ENCODE measurements at regions not wholly inside any gene's neighbourhood (a gene's known extent, or its start where the extent isn't known, plus 50 kb on each side); places are given as distances from the start of the nearest gene placed in this dataset.
"Not testable (repeated sequence)": the region's sequence is repeated elsewhere in the genome, so short reads cannot be mapped to it uniquely, and the experiment has no call there.

DNA sequence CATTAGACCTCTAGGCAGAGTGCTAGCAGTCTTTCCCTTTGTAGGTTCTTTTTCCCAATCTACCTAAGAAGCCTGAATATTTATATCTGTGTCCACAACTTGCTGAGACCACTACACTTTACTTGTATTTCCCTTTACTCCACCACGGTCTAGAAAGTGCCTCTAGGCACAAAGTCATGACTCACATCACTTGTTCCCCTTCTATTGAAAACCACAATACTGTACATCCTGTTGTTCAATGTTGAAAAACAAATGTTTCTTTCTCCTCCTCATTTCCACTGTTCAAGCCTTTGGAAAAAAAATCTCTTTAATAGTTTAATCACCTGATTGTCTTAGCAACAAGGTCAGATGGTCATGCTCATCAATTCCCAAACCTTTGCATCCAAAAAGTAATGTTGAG lies 326.7 kb downstream of the GUCY2F start:
- DNase-seq, result no peak

- DNase-seq, result not testable (repeated sequence)
Observed at GRCh38 chrX:109144173-109144572, 337.7 kb downstream of the GUCY2F start.

DNA sequence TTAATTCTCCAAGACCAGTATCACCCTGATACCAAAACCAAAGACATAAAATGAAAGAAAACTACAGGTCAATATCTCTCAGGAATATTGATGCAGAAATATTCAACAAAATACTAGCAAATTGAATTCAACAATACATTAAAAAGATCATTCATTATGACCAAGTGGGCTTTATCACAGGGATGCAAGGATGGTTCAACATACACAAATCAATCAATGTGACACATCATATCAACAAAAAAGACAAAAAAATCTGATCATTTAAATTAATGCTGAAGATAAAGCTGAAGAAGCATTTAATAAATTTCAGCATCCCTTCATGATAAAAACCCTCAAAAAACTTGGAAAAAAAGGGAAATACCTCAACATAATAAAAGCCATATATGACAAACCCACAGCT lies 341.4 kb downstream of the GUCY2F start:
- DNase-seq, result no peak

DNA sequence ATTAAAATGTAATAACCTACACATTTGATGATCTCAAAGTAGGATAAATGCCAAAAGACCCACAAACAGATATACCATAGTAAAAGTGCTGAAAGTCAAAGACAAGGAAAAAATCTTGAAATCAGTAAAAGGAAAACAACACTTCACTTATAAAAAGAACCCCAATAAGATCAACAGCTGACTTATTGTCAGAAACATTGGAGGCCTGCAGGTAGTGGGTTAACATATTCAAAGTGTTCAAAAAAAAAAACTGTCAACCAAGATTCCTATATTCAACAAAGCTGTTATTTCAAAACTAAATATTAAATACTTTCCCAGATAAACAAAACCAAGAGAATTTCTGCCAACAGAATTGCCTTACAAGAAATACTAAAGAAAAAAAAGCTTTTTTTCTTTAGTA lies 347.1 kb downstream of the GUCY2F start:
- no peak for DNase-seq

DNA sequence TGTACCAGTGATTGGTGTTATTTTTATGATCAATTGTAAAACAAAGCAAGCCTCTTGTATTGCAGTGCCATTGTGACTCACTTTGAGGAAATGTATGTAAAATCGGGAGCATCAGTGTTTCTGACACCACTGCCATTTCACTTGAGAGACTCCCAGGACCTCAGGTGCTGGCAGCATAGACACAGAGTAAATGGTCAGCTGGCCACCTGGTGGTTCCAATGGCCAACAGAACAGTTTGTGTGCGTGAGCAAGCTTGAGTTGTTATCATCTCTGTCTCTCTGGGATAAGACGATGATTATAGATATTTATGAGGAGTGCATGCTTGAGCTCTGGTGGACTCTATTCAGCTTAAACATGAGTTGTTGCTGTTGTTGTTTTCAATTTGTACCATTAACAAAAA lies 356.6 kb downstream of the GUCY2F start:
- no peak for DNase-seq

DNA sequence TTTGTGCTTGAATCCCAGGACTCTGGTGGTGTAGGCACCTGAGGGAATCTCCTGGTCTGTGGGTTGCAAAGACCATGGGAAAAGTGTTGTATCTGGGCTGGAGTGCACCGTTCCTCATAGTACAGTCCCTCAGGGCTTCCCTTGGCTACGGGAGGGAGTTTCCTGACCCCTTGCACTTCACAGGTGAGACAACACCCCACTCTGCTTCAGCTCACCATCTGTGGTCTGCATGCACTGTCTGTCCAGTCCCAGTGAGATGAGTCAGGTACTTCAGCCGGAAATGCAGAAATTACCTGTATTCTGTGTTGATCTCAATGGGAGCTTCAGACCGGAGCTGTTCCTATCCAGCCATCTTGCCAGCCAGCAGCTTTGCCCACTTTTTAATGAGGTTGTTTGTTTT lies 353.0 kb upstream of the IRS4 start:
- no peak for DNase-seq

DNA sequence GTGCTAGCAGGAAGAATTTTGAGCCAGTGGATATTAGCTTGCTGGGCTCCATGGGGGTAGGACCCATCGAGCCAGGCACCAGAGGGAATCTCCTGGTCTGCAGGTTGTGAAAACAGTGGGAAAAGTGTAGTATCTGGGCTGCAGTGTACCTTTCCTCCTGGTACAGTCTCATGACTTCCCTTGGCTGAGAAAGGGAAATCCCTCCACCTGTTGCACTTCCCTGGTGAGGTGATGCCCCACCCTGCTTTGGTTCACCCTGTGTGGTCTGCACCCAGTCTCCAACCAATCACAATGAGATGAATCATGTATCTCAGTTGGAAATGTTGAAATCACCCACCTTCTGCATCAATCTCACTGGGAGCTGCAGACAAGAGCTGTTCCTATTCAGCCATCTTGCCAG lies 341.4 kb upstream of the IRS4 start:
- DNase-seq, result no peak

DNA sequence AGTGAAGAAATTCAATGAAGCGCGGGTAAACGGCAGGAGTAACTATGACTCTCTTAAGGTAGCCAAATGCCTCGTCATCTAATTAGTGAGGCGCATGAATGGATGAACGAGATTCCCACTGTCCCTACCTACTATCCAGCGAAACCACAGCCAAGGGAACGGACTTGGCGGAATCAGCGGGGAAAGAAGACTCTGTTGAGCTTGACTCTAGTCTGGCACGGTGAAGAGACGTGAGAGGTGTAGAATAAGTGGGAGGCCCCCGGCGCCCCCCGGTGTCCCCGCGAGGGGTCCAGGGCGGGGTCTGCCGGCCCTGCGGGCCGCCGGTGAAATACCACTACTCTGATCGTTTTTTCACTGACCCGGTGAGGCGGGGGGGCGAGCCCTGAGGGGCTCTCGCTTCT lies 317.8 kb upstream of the IRS4 start:
- DNase-seq, result peak; percentile 4

GRCh38 chrX:109049903-109050302 lies 313.5 kb upstream of the IRS4 start:
- DNase-seq, result no peak

DNA sequence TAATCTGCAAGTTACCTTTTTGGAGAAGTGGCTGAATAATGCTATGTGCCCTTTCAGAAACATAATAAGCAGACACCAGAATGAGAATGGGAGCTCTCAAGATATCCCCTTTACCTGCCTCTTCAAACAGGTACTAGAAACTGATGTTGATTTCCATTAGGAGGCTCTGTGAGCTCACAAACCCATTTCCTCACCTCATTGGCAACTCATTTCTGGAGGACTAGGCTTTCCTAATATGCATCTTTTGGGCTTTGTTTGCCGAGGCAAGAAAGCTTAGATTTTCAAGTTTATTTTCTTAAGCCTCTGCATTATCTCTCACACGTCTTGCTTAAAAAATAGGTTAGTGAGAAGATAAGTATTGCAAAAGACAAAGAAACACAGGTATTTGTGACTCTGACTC lies 313.1 kb upstream of the IRS4 start:
- DNase-seq, result no peak

- no peak for DNase-seq
Observed at GRCh38 chrX:109040057-109040456, 303.7 kb upstream of the IRS4 start.

- DNase-seq, result no peak
Observed at GRCh38 chrX:109036624-109037023, 300.3 kb upstream of the IRS4 start.

GRCh38 chrX:108993909-108994308 lies 257.5 kb upstream of the IRS4 start:
- no peak for DNase-seq

GRCh38 chrX:108972899-108973298 lies 236.5 kb upstream of the IRS4 start:
- not testable (repeated sequence) for DNase-seq

DNA sequence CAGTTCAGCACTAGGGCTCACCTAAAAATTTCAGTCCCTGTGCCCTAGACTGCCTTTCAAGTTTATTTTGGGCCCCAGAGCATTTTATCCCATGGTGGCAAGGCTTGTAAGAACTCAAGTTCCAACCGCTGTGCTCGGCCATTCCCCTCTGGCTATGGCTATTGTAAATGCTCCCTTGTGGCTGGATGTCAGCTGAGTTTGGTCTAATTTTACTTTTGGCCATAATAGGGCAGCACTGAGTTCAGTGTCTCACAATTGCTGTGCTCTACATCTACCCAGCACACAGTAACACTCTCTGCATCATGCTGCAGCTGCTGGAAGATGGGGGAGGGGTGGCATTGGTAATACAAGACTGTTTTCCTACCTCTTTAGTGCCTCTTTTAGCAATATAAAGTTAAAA lies 210.8 kb upstream of the IRS4 start:
- DNase-seq, result no peak

DNA sequence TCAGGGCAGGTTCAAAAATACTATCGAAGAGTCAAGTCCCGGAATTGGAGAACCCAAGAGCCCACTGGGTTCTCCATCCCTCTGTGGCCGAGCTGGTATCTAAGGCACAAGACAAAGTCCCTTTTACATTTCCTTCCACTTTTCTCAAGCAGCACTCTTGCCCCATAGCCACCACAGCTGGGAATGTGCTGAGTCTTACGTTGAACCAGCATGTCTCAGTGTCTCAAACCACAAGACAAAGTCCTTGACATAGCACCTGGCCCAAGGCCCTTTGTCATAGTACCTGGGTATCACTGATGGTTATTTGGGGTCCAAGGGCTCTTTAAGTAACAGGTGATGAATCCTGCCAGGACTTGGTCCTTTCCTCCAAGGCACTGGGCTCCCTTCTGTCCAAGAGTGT lies 210.2 kb upstream of the IRS4 start:
- no peak for DNase-seq

- no peak for DNase-seq
Observed at GRCh38 chrX:108945883-108946523, 209.6 kb upstream of the IRS4 start.

DNA sequence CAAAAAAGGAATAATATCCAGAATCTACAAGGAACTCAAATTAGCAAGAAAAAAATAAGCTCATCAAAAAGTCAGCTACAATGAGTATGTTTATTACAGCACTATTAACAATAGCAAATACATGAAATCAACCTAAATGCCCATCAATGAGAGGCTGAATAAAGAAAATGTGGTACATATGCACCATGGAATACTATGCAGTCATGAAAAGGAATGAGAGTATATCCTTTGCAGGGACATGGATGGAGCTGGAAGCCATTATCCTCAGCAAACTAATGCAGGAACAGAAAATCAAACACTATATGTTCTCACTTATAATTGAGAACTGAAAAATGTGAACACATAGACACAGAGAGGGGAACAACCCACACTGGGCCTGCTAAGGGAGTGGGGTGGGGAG lies 178.4 kb upstream of the IRS4 start:
- DNase-seq, result no peak

DNA sequence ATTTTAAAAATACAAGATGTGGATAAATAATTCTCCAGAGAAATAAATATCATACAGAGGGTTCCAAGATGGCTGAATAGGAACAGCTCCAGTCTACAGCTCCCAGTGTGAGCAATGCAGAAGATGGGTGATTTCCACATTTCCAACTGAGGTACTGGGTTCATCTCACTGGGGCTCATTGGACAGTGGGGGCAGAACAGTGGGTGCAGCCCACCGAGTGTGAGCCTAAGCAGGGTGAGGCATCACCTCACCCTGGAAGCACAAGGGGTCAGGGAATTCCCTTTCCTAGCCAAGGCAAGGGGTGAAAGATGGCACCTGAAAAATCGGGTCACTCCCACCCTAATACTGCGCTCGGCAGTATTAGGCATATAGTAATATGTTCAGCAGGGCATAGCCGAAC lies 167.5 kb upstream of the IRS4 start:
- not testable (repeated sequence) for DNase-seq

DNA sequence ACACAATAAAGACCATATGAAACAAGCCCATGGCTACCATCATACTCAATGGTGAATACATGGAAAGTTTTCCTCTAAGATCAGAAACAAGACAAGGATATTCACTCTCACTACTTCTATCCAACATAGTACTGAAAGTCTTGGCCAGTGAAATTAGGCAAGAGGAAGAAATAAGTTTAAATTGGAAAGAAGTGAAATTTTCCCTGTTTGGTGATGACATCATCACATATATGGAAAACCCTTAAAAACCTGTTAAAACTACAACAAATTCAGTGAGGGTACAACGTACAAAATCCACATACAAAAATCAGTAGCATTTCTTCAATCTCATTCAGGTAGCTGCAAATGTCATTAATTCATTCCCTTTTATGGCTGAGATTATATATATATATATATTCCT lies 164.0 kb upstream of the IRS4 start:
- no peak for DNase-seq

- not testable (repeated sequence) for DNase-seq
Observed at GRCh38 chrX:108896349-108896748, 160.0 kb upstream of the IRS4 start.

DNA sequence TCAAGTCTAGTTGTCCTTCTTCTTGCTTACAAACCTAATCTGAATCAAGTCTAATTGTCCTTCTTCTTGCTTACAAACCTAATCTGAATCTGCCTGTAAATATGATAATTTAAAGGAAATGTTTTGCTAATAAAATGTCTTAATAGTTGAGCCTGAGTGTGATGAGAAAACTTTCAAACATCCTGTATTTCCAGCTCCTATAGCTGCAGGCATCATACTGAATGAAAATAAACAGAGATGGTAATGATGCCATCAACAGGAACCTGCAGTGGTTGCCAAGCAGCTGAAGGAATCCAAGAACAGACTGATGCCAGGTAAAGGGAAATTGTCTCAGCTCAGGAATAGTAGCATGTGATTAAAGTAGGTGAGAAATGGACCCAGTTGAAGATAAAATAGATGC lies 156.1 kb upstream of the IRS4 start:
- no peak for DNase-seq

- DNase-seq, result no peak
Observed at GRCh38 chrX:108875548-108875947, 139.2 kb upstream of the IRS4 start.

- DNase-seq, result not testable (repeated sequence)
Observed at GRCh38 chrX:108843039-108843438, 106.7 kb upstream of the IRS4 start.

DNA sequence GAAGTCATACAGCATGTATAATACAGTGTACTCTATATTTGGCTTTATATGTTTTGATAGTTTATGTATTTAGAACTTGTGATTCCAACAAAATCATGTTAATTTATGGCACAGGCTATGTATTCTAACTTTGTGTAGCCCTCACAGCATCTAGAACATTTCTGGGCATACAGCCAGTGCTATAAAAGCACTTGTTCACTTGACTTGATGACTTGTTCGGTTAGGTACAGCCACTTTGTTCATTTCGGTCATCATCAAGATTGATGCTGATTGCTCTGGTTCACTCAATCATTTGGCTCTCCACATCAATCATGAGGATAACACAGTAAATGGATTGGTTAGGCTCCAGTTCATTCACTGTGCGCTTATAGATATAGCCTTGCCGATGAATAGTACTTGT lies 97.6 kb upstream of the IRS4 start:
- no peak for DNase-seq
